Sigmoid colon (tissue), 3 donors: ENCODE measurements at regions not wholly inside any gene's neighbourhood (a gene's known extent, or its start where the extent isn't known, plus 50 kb on each side); places are given as distances from the start of the nearest gene placed in this dataset.

Experiments
- CTCF ChIP-seq, 4 experiments: fragments of 450-650 bp in 3 of 4; fragments of 200-600 bp in 1 of 4; IDR thresholded peaks; one replicate each; pipeline ENCODE4 v1.5.1; 2016 to 2019; ENCODE audit warnings: antibody characterized with exemption in 4 of 4, mild to moderate bottlenecking in 3 of 4, moderate library complexity in 2 of 4
- POLR2A ChIP-seq, 2 donors: fragments of 450-650 bp; IDR thresholded peaks; one replicate each; pipeline ENCODE4 v1.6.1; 2016; ENCODE audit warnings: antibody characterized with exemption in 2 of 2, mild to moderate bottlenecking in 2 of 2, moderate library complexity in 2 of 2

- TF ChIP-seq CTCF (IDR thresholded peaks at IDR 0.05) (no peak), POLR2A (IDR thresholded peaks at IDR 0.05) (no peak)
These were observed 346.9 kb upstream of the PRKCQ start for GRCh38 chr10:6926971-6927370.
